ENCODE measurements at regions not wholly inside any gene's neighbourhood (a gene's known extent, or its start where the extent isn't known, plus 50 kb on each side); places are given as distances from the start of the nearest gene placed in this dataset.

DNA sequence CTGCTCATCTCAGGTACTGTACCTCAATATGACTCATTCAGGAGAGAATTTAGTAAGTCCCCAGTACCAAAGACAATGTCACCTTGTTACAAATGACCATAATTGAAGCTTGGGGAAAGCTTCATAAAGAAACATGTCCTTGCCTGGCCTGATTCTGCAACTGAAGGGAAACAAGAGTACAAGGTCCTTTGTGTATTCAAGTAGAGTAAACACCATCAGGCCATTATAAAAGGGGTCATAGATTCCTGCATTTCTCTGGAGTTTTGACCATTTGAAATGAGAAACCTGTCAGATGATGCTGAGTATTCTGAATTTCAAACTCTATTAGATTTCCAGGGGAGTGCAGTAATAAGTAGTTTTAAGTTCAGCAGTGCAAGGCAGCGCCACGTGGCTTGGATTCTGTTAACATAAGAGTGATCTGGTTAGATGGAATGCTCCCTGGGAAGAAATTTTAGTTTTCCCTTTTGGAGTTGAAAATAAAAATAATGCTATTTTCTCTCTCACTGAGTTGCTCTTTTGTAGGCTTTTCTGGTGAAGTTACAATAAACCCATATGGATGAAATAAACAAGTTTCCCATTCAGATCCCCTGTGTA, 1054.3 kb downstream of the EPHA7 start:
- TF ChIP-seq, protein P1, sequence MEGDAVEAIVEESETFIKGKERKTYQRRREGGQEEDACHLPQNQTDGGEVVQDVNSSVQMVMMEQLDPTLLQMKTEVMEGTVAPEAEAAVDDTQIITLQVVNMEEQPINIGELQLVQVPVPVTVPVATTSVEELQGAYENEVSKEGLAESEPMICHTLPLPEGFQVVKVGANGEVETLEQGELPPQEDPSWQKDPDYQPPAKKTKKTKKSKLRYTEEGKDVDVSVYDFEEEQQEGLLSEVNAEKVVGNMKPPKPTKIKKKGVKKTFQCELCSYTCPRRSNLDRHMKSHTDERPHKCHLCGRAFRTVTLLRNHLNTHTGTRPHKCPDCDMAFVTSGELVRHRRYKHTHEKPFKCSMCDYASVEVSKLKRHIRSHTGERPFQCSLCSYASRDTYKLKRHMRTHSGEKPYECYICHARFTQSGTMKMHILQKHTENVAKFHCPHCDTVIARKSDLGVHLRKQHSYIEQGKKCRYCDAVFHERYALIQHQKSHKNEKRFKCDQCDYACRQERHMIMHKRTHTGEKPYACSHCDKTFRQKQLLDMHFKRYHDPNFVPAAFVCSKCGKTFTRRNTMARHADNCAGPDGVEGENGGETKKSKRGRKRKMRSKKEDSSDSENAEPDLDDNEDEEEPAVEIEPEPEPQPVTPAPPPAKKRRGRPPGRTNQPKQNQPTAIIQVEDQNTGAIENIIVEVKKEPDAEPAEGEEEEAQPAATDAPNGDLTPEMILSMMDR (IDR thresholded peaks at IDR 0.05; ENCODE audit: low read length) = no peak
- TF ChIP-seq EZH2 (optimal IDR thresholded peaks at IDR 0.05; ENCODE audit: low read depth, low read length) = no peak

Measured in MM.1S (cell line).